ENCODE measurements at regions not wholly inside any gene's neighbourhood (a gene's known extent, or its start where the extent isn't known, plus 50 kb on each side); places are given as distances from the start of the nearest gene placed in this dataset.

GRCh38 chr12:126688556-126688955 lies 1578.4 kb upstream of the TMEM132C start:
- no peak for TF ChIP-seq POLR2A (IDR thresholded peaks at IDR 0.05)
- no peak for TF ChIP-seq CTCF (IDR thresholded peaks at IDR 0.05)
- WGBS: 91% methylated on average over 4 of the region's 4 CpGs
- Histone ChIP-seq H3K27me3 (replicated peaks; ENCODE audit: insufficient read depth) (no peaks in the 10 kb centered on the region), H3K27ac (no peak overlapping the region), H3K9me3 (no peaks in the 10 kb centered on the region), H3K4me1 (replicated peaks) (no peaks in the 10 kb centered on the region), H3K36me3 (no peaks in the 10 kb centered on the region), H3K4me3 (no peak overlapping the region)
- intact Hi-C loops (cut with DNase I): no loop called here
- DNase-seq (ENCODE audit: low spot score): no peak

- H3K9me3 ChIP-seq: no peaks in the 10 kb centered on the region
- no peak overlapping the region for H3K27ac ChIP-seq
- intact Hi-C loops (cut with DNase I): no loop called here
- WGBS: 81% methylated on average over 3 of the region's 3 CpGs
- no peaks in the 10 kb centered on the region for H3K36me3 ChIP-seq
- H3K27me3 ChIP-seq (replicated peaks; ENCODE audit: insufficient read depth): no peaks in the 10 kb centered on the region
- no peak for TF ChIP-seq POLR2A (IDR thresholded peaks at IDR 0.05)
- no peak for TF ChIP-seq CTCF (IDR thresholded peaks at IDR 0.05)
- no peak for TF ChIP-seq POLR2AphosphoS5 (IDR thresholded peaks at IDR 0.05)
- H3K4me1 ChIP-seq (replicated peaks): no peaks in the 10 kb centered on the region
- no peak overlapping the region for H3K4me3 ChIP-seq
- DNase-seq (ENCODE audit: low spot score): no peak
These were observed 1566.9 kb upstream of the TMEM132C start for GRCh38 chr12:126700096-126700495.

- Histone ChIP-seq H3K36me3 (no peaks in the 10 kb centered on the region), H3K4me1 (replicated peaks) (no peaks in the 10 kb centered on the region), H3K4me3 (no peak overlapping the region), H3K9me3 (no peaks in the 10 kb centered on the region), H3K27me3 (replicated peaks; ENCODE audit: insufficient read depth) (no peaks in the 10 kb centered on the region), H3K27ac (no peak overlapping the region)
- 80% methylated on average over 4 of the region's 4 CpGs for WGBS
- no peak for DNase-seq (ENCODE audit: low spot score)
- TF ChIP-seq POLR2AphosphoS5 (IDR thresholded peaks at IDR 0.05) (no peak), CTCF (IDR thresholded peaks at IDR 0.05) (no peak), POLR2A (IDR thresholded peaks at IDR 0.05) (no peak)
- intact Hi-C loops (cut with DNase I): no loop called here
These were observed 1562.4 kb upstream of the TMEM132C start for GRCh38 chr12:126704609-126705008.

GRCh38 chr12:126706300-126706699 lies 1560.7 kb upstream of the TMEM132C start:
- no peaks in the 10 kb centered on the region for H3K27me3 ChIP-seq (replicated peaks; ENCODE audit: insufficient read depth)
- no peaks in the 10 kb centered on the region for H3K4me1 ChIP-seq (replicated peaks)
- intact Hi-C loops (cut with DNase I): no loop called here
- no peak overlapping the region for H3K4me3 ChIP-seq
- no peaks in the 10 kb centered on the region for H3K9me3 ChIP-seq
- no peaks in the 10 kb centered on the region for H3K36me3 ChIP-seq
- 27% methylated on average over 4 of the region's 4 CpGs for WGBS
- no peak for DNase-seq (ENCODE audit: low spot score)
- no peak overlapping the region for H3K27ac ChIP-seq
- TF ChIP-seq POLR2AphosphoS5 (IDR thresholded peaks at IDR 0.05): no peak
- no peak for TF ChIP-seq POLR2A (IDR thresholded peaks at IDR 0.05)
- TF ChIP-seq CTCF (IDR thresholded peaks at IDR 0.05): no peak

GRCh38 chr12:126708492-126708896 lies 1558.5 kb upstream of the TMEM132C start:
- WGBS: 19% methylated on average over 3 of the region's 3 CpGs

More at GRCh38 chr12:126708492-126708896, 1558.5 kb upstream of the TMEM132C start:
- H3K9me3 ChIP-seq: no peaks in the 10 kb centered on the region
- intact Hi-C loops (cut with DNase I): no loop called here
- H3K4me1 ChIP-seq (replicated peaks): no peaks in the 10 kb centered on the region
- TF ChIP-seq CTCF (IDR thresholded peaks at IDR 0.05): no peak
- no peak for TF ChIP-seq POLR2AphosphoS5 (IDR thresholded peaks at IDR 0.05)
- no peak for TF ChIP-seq POLR2A (IDR thresholded peaks at IDR 0.05)
- DNase-seq (ENCODE audit: low spot score): no peak
- H3K36me3 ChIP-seq: no peaks in the 10 kb centered on the region
- no peak overlapping the region for H3K27ac ChIP-seq
- no peaks in the 10 kb centered on the region for H3K27me3 ChIP-seq (replicated peaks; ENCODE audit: insufficient read depth)
- no peak overlapping the region for H3K4me3 ChIP-seq

Data from prostate gland (tissue), 2 donors.